Body of pancreas (tissue), 4 donors: ENCODE measurements at regions not wholly inside any gene's neighbourhood (a gene's known extent, or its start where the extent isn't known, plus 50 kb on each side); places are given as distances from the start of the nearest gene placed in this dataset.

Experiments
- POLR2A ChIP-seq, 3 donors: fragments of 450-650 bp; IDR thresholded peaks; one replicate each; pipeline ENCODE4 v1.6.1; 2016; ENCODE audit warnings: antibody characterized with exemption in 3 of 3, mild to moderate bottlenecking in 2 of 3
- TF ChIP-seq, protein P1 (sequence below), 7 experiments: fragments of 450-650 bp in 4 of 7; fragments of 200-600 bp in 3 of 7; sonication (generic) in 3 of 7; IDR thresholded peaks; one replicate each; pipeline ENCODE4 v1.5.1; 2016 to 2019; ENCODE audit warnings: antibody characterized with exemption in 7 of 7

DNA sequence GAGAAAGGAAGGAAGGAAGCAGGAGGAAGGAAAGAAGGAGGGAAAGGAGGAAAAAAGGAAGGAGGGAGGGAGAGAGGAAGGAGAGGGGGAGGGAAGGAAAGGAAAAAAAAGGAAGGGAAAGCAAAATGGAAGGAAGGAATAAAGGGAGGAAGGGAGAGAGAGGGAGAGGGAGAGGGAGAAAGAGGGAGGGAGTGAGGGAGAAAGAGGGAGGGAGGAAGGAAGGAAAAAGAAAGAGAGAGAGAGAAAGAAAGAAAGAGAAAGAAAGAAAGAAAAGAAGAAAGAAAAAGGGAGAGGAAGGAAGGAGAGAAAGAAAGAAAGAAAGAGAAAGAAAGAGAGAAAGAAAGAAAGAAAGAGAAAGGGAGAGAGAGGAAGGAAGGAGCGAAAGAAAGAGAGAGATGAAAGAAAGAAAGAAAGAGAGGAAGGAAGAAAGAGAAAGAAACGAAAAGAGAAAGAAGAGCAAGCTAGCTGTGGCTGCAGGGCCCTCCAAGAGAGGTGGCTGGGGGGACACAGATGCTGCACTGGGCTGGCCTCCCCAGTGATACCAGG is 472.4 kb upstream of the MGMT start:
- TF ChIP-seq, protein P1, sequence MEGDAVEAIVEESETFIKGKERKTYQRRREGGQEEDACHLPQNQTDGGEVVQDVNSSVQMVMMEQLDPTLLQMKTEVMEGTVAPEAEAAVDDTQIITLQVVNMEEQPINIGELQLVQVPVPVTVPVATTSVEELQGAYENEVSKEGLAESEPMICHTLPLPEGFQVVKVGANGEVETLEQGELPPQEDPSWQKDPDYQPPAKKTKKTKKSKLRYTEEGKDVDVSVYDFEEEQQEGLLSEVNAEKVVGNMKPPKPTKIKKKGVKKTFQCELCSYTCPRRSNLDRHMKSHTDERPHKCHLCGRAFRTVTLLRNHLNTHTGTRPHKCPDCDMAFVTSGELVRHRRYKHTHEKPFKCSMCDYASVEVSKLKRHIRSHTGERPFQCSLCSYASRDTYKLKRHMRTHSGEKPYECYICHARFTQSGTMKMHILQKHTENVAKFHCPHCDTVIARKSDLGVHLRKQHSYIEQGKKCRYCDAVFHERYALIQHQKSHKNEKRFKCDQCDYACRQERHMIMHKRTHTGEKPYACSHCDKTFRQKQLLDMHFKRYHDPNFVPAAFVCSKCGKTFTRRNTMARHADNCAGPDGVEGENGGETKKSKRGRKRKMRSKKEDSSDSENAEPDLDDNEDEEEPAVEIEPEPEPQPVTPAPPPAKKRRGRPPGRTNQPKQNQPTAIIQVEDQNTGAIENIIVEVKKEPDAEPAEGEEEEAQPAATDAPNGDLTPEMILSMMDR (IDR thresholded peaks at IDR 0.05): no peak
- TF ChIP-seq POLR2A (IDR thresholded peaks at IDR 0.05): no peak
